Inflammatory macrophage treated with lipopolysaccharide for 1 hour (primary cell): ENCODE measurements at regions not wholly inside any gene's neighbourhood (a gene's known extent, or its start where the extent isn't known, plus 50 kb on each side); places are given as distances from the start of the nearest gene placed in this dataset.
"Not testable (repeated sequence)": the region's sequence is repeated elsewhere in the genome, so short reads cannot be mapped to it uniquely, and the experiment has no call there.

Source experiments
- DNase-seq, 2 donors: peaks; one replicate each; pipeline ENCODE4 v3.0.0-alpha.2; 2020 to 2022

GRCh38 chr3:150327678-150328653 is 80.1 kb upstream of the TSC22D2 start:
- no peak for DNase-seq

GRCh38 chr3:150324788-150325187 is 83.3 kb upstream of the TSC22D2 start:
- no peak for DNase-seq

- no peak for DNase-seq
These were observed 83.9 kb upstream of the TSC22D2 start for GRCh38 chr3:150324245-150324644.

- DNase-seq: no peak
These were observed 84.3 kb upstream of the TSC22D2 start for GRCh38 chr3:150323770-150324169.

GRCh38 chr3:150323091-150323490 is 85.0 kb upstream of the TSC22D2 start:
- DNase-seq: not testable (repeated sequence)

GRCh38 chr3:150320971-150321370 is 87.1 kb upstream of the TSC22D2 start:
- DNase-seq: not testable (repeated sequence)

GRCh38 chr3:150319900-150320299 is 88.2 kb upstream of the TSC22D2 start:
- DNase-seq: no peak

- no peak for DNase-seq
These were observed 90.6 kb upstream of the TSC22D2 start for GRCh38 chr3:150317469-150317868.

GRCh38 chr3:150315721-150316120 is 92.4 kb upstream of the TSC22D2 start:
- no peak for DNase-seq

GRCh38 chr3:150314248-150315004 is 93.7 kb upstream of the TSC22D2 start:
- DNase-seq: no peak

GRCh38 chr3:150312018-150312657 is 96.0 kb upstream of the TSC22D2 start:
- DNase-seq: peak; percentile 15

- DNase-seq: no peak
These were observed 96.9 kb upstream of the TSC22D2 start for GRCh38 chr3:150311156-150311555.

- no peak for DNase-seq
These were observed 98.5 kb upstream of the TSC22D2 start for GRCh38 chr3:150309557-150309956.

- DNase-seq: no peak
These were observed 98.9 kb upstream of the TSC22D2 start for GRCh38 chr3:150309257-150309542.

GRCh38 chr3:150308481-150309256 is 99.4 kb upstream of the TSC22D2 start:
- DNase-seq: no peak

GRCh38 chr3:150308037-150308319 is 100.1 kb upstream of the TSC22D2 start:
- DNase-seq: no peak

GRCh38 chr3:150307311-150308036 is 100.6 kb upstream of the TSC22D2 start:
- no peak for DNase-seq

GRCh38 chr3:150306906-150307305 is 101.2 kb upstream of the TSC22D2 start:
- DNase-seq: no peak

- no peak for DNase-seq
These were observed 102.0 kb upstream of the TSC22D2 start for GRCh38 chr3:150306083-150306482.

- DNase-seq: peak; percentile 13 to 19
These were observed 104.3 kb upstream of the TSC22D2 start for GRCh38 chr3:150303768-150304167.

- DNase-seq: no peak
These were observed 105.9 kb upstream of the TSC22D2 start for GRCh38 chr3:150302246-150302645.

GRCh38 chr3:150300852-150301517 is 107.1 kb upstream of the TSC22D2 start:
- DNase-seq: no peak
